ENCODE measurements at regions not wholly inside any gene's neighbourhood (a gene's known extent, or its start where the extent isn't known, plus 50 kb on each side); places are given as distances from the start of the nearest gene placed in this dataset.

DNA sequence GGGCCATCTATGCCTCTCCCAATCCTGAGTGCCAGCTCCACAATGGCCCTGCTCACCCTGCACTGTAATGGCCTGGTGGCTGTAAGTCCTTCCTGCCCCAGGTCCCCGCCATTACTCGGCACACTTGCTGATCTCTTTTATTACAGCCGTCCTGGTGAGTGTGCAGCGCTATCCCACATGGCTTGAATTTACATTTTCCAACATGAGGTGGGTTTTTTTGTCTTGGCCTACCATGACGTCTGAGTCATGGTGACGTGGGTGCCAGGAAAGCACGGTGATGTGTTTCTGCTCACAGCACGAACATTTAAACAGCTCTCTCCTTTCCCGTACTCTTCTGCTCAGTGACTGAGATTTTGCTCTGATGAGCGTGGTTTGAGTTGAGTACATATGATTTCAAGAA lies 55.2 kb upstream of the FOXF1 start:
- TF ChIP-seq, protein P1, sequence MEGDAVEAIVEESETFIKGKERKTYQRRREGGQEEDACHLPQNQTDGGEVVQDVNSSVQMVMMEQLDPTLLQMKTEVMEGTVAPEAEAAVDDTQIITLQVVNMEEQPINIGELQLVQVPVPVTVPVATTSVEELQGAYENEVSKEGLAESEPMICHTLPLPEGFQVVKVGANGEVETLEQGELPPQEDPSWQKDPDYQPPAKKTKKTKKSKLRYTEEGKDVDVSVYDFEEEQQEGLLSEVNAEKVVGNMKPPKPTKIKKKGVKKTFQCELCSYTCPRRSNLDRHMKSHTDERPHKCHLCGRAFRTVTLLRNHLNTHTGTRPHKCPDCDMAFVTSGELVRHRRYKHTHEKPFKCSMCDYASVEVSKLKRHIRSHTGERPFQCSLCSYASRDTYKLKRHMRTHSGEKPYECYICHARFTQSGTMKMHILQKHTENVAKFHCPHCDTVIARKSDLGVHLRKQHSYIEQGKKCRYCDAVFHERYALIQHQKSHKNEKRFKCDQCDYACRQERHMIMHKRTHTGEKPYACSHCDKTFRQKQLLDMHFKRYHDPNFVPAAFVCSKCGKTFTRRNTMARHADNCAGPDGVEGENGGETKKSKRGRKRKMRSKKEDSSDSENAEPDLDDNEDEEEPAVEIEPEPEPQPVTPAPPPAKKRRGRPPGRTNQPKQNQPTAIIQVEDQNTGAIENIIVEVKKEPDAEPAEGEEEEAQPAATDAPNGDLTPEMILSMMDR (IDR thresholded peaks at IDR 0.05) = no peak
- TF ChIP-seq EZH2 (IDR thresholded peaks at IDR 0.05) = no peak
- TF ChIP-seq EZH2phosphoT487 (IDR thresholded peaks at IDR 0.05) = no peak

Data from neural progenitor cell (in vitro differentiated cells).